PC-9 (cell line): ENCODE measurements at regions not wholly inside any gene's neighbourhood (a gene's known extent, or its start where the extent isn't known, plus 50 kb on each side); places are given as distances from the start of the nearest gene placed in this dataset.

Experiments
- BruUV-seq: library from RNA; stranded (reverse); fragments of 400-500 nt; replicated peaks from 2 replicates; lab custom pipeline; 2021; lab: Mats Ljungman, UMichigan
- CTCF ChIA-PET: fragments of 300-600 bp; sonication (Branson Sonifier 250); formaldehyde crosslinking; loops from one replicate; lab custom pipeline; 2022; ENCODE audit warnings: antibody characterized with exemption; lab: Charles Lee
- POLR2A ChIA-PET: fragments of 300-600 bp; sonication (Branson Sonifier 250); formaldehyde crosslinking; loops from one replicate; lab custom pipeline; 2022; ENCODE audit warnings: antibody characterized with exemption; ENCODE audit not compliant: unreplicated experiment; lab: Charles Lee
- DNase-seq, 2 experiments: peaks; one replicate each; pipeline versions ENCODE4 v3.0.0 to v3.0.0-alpha.2; 2015 to 2022; ENCODE audit warnings: mixed read lengths in 1 of 2
- H2AFZ ChIP-seq: fragments of 200-600 bp; sonication (generic); 2 replicates; pipeline ENCODE4 v1.8.1; 2017; ENCODE audit warnings: antibody characterized with exemption
- H3F3A ChIP-seq: fragments of 200-600 bp; sonication (generic); 2 replicates; pipeline ENCODE4 v1.8.1; 2017; ENCODE audit warnings: antibody characterized with exemption, mild to moderate bottlenecking, low read depth; ENCODE audit not compliant: insufficient read depth
- H3K27ac ChIP-seq: fragments of 200-600 bp; sonication (generic); 2 replicates; pipeline ENCODE4 v1.6.1; 2016; ENCODE audit warnings: mixed run types
- H3K27me3 ChIP-seq: fragments of 200-600 bp; sonication (generic); 2 replicates; pipeline ENCODE4 v1.6.1; 2016; ENCODE audit warnings: low read depth, mixed run types; ENCODE audit not compliant: insufficient read depth
- H3K36me3 ChIP-seq: fragments of 200-600 bp; sonication (generic); 2 replicates; pipeline ENCODE4 v1.6.1; 2016; ENCODE audit warnings: low read depth, mixed run types
- H3K4me1 ChIP-seq: fragments of 200-600 bp; sonication (generic); replicated peaks from 2 replicates; pipeline ENCODE4 v1.6.1; 2016; ENCODE audit warnings: mixed run types; ENCODE audit not compliant: insufficient read depth
- H3K4me2 ChIP-seq: fragments of 200-600 bp; sonication (generic); 2 replicates; pipeline ENCODE4 v1.6.1; 2017; ENCODE audit warnings: mixed run types
- H3K4me3 ChIP-seq: fragments of 200-600 bp; sonication (generic); 2 replicates; pipeline ENCODE4 v1.6.1; 2016; ENCODE audit warnings: mixed run types
- H3K79me2 ChIP-seq: fragments of 200-600 bp; sonication (generic); 2 replicates; pipeline ENCODE4 v1.6.1; 2017; ENCODE audit warnings: low read depth, mixed run types
- H3K9me2 ChIP-seq: fragments of 200-600 bp; sonication (generic); 2 replicates; pipeline ENCODE4 v1.8.1; 2017; ENCODE audit warnings: mild to moderate bottlenecking; ENCODE audit not compliant: insufficient read depth
- H3K9me3 ChIP-seq: fragments of 200-600 bp; sonication (generic); 2 replicates; pipeline ENCODE4 v1.8.1; 2016; ENCODE audit warnings: low read depth; ENCODE audit not compliant: insufficient read depth
- H4K20me1 ChIP-seq: fragments of 200-600 bp; sonication (generic); 2 replicates; pipeline ENCODE4 v1.8.1; 2017; ENCODE audit not compliant: insufficient read depth
- EZH2 ChIP-seq: fragments of 200-600 bp; sonication (generic); IDR thresholded peaks from 2 replicates; pipeline ENCODE4 v1.8.0; 2017; ENCODE audit warnings: antibody characterized with exemption, low read depth
- intact Hi-C: fragments of 100-400 bp; cut with micrococcal nuclease; formaldehyde crosslinking; loops from one replicate; pipeline ENCODE4 v1.10.0; 2022; ENCODE audit not compliant: unreplicated experiment
- TF ChIP-seq, protein P1 (sequence below): fragments of 200-600 bp; sonication (generic); conservative IDR thresholded peaks from 2 replicates; pipeline ENCODE4 v1.6.1; 2017; ENCODE audit warnings: mixed run types, antibody characterized with exemption, mild to moderate bottlenecking, moderate library complexity

DNA sequence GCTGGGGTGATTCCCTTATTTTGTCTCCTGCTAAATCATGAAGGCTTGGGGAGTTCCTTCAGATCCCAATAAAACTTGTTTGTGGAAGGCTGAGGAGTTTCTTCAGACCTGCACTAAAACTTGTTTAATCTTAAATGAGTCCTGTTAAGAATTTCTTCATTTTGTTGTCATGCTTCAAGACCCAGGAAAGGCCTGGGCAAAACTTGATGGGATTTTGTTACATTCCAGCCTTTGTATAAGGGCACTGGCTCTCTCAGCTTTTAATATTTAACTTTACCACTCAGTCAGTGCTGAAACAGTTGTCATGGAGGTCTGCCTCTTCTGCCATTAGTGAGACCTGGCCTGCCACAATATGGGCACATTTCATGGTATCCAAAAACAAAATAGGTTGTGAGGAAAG, 699.0 kb downstream of the ETS1 start:
- Histone ChIP-seq H4K20me1 (no peaks in the 10 kb centered on the region), H3K4me2 (no peak overlapping the region), H3F3A (no peaks in the 10 kb centered on the region), H3K9me3 (no peaks in the 10 kb centered on the region), H3K27me3 (peaks cover 3% of the 10 kb centered on the region), H3K27ac (no peak overlapping the region), H3K4me3 (no peak overlapping the region), H3K9me2 (no peaks in the 10 kb centered on the region), H3K4me1 (no peaks in the 10 kb centered on the region), H3K79me2 (no peaks in the 10 kb centered on the region), H2AFZ (no peak overlapping the region), H3K36me3 (no peaks in the 10 kb centered on the region)
- ChIA-PET POLR2A (no interaction called here), CTCF (no interaction called here)
- TF ChIP-seq EZH2, result no peak
- DNase-seq, result no peak
- no TSS peak for BruUV-seq
- intact Hi-C loops, result no loop called here

DNA sequence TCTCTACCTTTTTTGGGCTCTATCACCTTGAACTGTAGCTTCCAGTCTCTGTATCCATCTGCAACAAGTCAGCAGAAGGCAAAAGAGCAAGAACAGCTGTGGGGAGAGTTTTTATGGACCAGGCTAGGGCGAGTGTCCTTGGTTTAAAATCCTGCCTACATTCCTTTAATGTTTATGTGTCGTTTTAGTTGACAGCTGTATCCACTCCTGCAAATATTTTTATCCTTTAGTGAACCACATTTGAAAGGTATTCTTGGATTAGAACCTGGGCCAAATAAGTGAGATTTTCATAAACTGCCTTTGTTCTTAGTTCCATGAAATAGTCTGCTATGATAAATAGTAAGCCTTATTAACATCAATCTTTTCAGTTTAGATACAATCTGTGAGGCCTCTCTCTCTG, 712.2 kb downstream of the ETS1 start:
- Histone ChIP-seq H4K20me1 (no peaks in the 10 kb centered on the region), H3K27ac (no peak overlapping the region), H3K9me2 (no peaks in the 10 kb centered on the region), H3K4me3 (no peak overlapping the region), H3K79me2 (no peaks in the 10 kb centered on the region), H3K4me1 (no peaks in the 10 kb centered on the region), H3K4me2 (no peak overlapping the region), H3K27me3 (no peaks in the 10 kb centered on the region), H3K36me3 (no peaks in the 10 kb centered on the region), H3K9me3 (no peaks in the 10 kb centered on the region), H3F3A (no peaks in the 10 kb centered on the region), H2AFZ (no peak overlapping the region)
- ChIA-PET POLR2A (no interaction called here), CTCF (no interaction called here)
- no peak for DNase-seq
- TF ChIP-seq, protein P1, sequence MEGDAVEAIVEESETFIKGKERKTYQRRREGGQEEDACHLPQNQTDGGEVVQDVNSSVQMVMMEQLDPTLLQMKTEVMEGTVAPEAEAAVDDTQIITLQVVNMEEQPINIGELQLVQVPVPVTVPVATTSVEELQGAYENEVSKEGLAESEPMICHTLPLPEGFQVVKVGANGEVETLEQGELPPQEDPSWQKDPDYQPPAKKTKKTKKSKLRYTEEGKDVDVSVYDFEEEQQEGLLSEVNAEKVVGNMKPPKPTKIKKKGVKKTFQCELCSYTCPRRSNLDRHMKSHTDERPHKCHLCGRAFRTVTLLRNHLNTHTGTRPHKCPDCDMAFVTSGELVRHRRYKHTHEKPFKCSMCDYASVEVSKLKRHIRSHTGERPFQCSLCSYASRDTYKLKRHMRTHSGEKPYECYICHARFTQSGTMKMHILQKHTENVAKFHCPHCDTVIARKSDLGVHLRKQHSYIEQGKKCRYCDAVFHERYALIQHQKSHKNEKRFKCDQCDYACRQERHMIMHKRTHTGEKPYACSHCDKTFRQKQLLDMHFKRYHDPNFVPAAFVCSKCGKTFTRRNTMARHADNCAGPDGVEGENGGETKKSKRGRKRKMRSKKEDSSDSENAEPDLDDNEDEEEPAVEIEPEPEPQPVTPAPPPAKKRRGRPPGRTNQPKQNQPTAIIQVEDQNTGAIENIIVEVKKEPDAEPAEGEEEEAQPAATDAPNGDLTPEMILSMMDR, result no peak
- no peak for TF ChIP-seq EZH2
- BruUV-seq, result no TSS peak
- intact Hi-C loops, result no loop called here

DNA sequence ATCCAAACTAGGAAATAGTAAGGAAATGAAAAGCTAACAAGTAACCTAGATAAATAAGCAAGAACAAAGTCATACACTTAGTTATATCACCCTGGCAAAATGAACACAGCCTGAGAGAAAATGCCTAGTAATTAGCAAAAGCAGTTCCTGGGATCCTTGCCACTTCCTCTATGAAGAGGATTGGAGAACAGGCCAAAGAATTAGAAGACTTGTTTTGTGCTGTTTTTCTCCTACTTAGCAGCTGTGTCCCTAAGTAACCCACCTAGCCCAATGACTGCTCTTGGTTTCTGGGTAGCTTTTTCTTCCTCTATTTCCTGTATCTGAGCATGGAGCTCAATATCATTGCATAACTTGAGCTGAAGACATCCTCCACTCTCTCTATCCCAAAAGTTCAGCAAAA, 713.9 kb downstream of the ETS1 start:
- no peaks in the 10 kb centered on the region for H4K20me1 ChIP-seq
- no peaks in the 10 kb centered on the region for H3K79me2 ChIP-seq
- no peak overlapping the region for H3K4me3 ChIP-seq
- no peaks in the 10 kb centered on the region for H3K27me3 ChIP-seq
- intact Hi-C loops, result no loop called here
- H3K4me1 ChIP-seq, result no peaks in the 10 kb centered on the region
- ChIA-PET CTCF (no interaction called here), POLR2A (no interaction called here)
- H3K9me3 ChIP-seq, result no peaks in the 10 kb centered on the region
- TF ChIP-seq EZH2, result no peak
- TF ChIP-seq, protein P1, result no peak
- no TSS peak for BruUV-seq
- no peaks in the 10 kb centered on the region for H3K9me2 ChIP-seq
- no peaks in the 10 kb centered on the region for H3K36me3 ChIP-seq
- no peaks in the 10 kb centered on the region for H3F3A ChIP-seq
- H3K4me2 ChIP-seq, result no peak overlapping the region
- DNase-seq, result no peak
- no peak overlapping the region for H2AFZ ChIP-seq
- no peak overlapping the region for H3K27ac ChIP-seq

DNA sequence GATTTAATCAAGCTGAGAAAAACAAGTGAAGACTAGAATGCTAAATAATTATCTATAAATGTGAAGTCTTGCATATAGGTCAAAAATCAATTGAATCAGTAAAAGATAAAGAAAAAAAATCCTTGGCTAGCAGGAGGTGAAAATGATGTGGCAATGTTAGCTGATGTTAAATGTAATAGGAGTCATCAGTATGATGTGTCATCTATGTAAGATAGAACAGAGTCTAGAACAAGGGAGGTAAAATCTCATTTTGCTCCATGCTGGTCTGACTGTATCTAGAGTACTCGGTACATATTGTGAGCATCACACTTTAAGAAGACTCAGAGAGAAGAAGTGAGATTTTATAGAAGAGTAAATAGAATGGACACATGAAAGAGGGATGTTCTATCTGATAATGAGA, 721.2 kb downstream of the ETS1 start:
- ChIA-PET CTCF (no interaction called here), POLR2A (no interaction called here)
- Histone ChIP-seq H3K36me3 (no peaks in the 10 kb centered on the region), H4K20me1 (no peaks in the 10 kb centered on the region), H3K79me2 (no peaks in the 10 kb centered on the region), H3K27ac (no peak overlapping the region), H3K4me2 (no peak overlapping the region), H3F3A (no peaks in the 10 kb centered on the region), H2AFZ (no peak overlapping the region), H3K27me3 (no peaks in the 10 kb centered on the region), H3K4me1 (no peaks in the 10 kb centered on the region), H3K9me3 (no peaks in the 10 kb centered on the region), H3K9me2 (no peaks in the 10 kb centered on the region), H3K4me3 (no peak overlapping the region)
- TF ChIP-seq, protein P1, result no peak
- no peak for TF ChIP-seq EZH2
- intact Hi-C loops, result no loop called here
- BruUV-seq, result no TSS peak
- no peak for DNase-seq
